CD1c-positive myeloid dendritic cell (primary cell): ENCODE measurements at regions not wholly inside any gene's neighbourhood (a gene's known extent, or its start where the extent isn't known, plus 50 kb on each side); places are given as distances from the start of the nearest gene placed in this dataset.
"Not testable (repeated sequence)": the region's sequence is repeated elsewhere in the genome, so short reads cannot be mapped to it uniquely, and the experiment has no call there.

Source experiments
- DNase-seq: peaks from one replicate; pipeline ENCODE4 v3.0.0-alpha.2; 2016; ENCODE audit errors: extremely low spot score

DNA sequence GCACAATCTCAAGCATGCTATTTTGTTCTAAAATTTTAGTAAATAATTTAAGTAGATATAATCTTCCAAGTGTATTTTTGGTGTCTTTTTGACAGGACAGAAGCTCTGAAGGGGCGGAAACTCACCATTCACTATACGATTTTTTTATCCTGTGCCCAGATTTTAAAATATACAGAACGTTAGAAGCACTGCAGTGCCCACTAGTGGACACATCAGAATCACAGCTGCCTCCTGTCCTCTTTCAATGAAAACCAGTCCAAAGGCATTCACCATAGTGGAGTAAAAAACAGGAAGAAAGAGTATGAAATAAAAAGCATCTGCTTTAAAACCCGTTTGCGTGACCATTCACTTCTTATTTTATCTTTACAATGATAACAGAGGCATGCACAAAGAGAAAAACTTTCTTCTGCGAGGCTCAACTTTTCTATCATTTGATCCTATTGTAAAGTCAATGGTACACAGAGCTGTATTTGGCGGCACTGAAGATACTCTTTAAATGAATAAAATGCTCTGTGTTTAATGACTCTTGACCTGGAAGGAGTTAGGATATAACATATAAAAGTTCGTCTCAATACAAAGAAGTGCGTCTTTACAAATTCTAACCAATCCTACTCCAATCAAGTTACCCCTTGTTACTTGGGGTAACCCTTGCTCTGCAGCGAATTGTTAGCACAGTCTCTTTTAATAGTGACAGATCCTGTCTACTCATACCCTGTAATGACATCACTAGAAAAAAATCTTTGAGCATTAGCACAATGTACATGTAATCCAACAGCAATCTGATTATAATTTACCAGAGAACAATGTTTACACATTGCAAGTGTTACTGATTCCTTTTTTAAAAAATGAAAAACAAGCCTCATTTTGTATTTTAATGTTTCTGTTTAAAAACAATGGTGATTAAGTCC, 339.8 kb upstream of the PSMD7 start:
- DNase-seq = peak; percentile 56

DNA sequence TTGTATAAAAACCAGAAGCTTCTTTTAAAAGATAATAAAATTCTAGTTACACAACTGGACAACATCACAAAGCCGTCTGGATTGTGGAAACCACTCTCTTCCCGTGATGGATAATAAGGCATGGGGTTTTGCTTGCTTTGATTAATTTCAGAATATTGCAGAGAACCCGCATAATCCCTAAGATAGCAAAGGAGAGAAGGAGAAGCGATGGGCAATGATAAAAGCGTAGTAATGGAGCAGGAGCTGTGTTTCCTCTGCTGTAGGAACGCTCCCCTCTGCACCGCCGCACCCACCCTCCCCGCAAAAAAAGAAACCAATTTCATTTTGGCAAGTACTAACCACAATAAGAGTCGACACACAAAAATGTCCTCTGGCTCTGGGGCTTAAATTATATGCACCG, 340.9 kb upstream of the PSMD7 start:
- no peak for DNase-seq

DNA sequence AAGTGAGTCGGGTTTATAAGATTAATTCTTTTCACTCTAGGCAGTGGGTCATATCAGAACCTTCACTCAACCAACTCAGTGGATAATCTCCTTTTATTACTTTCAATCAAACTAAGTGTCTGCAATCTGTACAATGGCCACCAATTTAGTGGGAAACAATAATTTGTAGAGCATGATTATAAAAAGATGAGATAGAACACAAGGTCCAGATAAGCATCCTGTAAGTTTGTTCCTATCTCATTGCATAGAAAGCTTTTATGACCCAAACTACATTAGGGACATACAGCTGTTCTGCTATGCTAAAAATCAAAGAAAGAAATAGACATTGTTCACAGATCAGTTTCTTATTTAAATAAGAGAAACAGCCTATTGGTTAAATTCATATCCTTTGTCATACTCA, 341.4 kb upstream of the PSMD7 start:
- no peak for DNase-seq

DNA sequence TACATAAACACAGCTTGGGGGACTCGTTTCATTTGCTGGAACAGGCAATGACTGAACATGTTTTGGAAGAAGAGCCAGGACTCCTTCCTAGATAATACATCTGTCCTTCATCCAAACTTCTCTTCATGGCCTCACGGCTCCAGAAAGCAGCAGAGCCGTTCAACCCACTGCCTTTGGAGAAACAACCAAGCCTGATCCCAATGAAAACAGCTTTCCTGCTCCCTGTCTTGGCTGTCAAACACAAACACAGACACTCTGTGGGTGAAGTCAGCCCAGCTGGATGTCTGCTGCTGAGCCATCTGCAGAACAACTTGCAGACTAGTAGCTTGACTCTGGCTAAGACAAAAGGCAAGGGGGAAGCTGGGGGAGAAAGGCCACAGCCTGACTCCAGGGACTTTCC, 345.1 kb upstream of the PSMD7 start:
- no peak for DNase-seq

DNA sequence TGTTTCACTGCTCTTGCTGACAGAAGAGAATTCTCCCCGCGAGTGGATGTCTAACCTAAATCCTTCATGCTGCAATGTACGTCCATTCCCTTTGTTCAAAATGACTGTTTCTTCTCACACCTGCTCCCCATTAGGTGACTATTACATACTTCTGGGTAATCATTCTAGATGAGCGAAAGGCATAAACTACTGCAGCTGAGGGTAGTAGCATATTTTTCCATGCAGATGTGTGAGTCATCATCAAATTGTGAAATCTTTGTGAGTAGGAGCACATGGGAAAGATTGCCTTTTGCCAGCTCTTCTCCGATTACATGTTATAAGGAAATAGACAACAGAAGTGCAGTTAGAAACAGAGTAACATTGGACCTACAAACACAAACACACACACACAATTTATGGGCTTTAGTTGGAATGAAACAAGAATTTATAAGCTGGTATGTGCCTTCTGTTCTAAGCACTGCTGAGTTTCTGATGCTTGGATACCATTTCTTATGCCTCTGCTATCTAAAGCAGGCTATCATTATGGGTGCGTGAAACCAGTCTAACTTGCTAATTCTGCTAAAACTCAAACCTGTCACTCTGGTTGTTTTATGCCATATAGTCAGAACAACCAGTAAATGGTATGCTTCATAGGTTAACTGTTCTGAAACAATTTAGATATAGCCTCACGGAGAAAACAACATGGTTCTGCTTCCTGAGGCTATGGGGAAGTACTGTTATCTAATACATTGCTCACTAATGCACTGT, 346.9 kb upstream of the PSMD7 start:
- DNase-seq = no peak

DNA sequence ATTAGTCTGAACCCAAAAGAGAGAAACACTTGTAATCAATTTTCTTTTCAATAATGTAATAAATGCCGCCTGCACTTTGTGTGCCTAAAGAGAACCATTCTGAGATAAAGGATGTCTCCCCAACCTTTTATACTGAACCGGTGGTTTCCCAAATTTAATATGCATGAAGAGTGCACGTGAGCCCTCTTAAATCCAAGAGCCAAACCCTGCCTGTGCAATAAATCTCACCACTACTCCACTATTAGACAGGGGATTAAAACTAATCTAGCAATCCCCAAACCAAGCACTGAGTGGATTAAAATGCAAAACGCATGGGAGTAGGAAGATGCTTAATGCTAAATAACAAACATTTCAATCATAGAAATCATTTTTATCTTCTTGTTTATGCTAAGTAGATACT, 351.0 kb upstream of the PSMD7 start:
- DNase-seq = no peak

DNA sequence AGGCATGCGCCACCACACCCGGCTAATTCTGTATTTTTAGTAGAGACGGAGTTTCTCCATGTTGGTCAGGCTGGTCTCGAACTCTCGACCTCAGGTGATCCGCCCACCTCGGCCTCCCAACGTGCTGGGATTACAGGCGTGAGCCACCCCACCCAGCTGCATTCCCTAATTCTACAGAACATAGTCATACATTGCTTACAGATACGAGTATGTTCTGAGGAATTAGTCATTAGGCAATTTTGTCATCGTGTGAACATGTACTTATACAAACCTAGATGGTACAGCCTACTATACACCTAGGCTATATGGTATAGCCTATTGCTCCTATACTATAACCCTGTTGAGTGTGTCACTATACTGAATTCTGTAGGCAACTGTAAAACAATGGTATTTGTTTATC, 353.4 kb upstream of the PSMD7 start:
- DNase-seq = not testable (repeated sequence)

DNA sequence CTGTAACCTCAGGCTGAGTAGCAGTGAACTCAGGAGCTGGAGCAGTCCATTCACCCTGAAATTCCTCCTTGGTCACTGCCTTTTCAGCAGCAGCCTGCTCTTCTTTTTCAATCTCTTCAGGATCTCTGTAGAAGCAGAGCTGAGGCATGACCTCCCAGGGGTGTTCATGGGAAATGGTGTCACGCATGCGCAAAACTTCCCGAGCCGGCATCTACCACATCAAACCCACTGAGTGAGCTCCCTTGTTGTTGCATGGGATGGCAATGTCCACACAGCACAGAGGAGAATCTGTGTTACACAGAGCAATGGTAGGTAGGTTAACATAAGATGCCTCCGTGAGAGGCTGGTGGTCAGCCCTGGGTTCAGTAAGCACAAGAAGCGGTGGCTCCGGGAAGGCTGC, 355.8 kb upstream of the PSMD7 start:
- not testable (repeated sequence) for DNase-seq

DNA sequence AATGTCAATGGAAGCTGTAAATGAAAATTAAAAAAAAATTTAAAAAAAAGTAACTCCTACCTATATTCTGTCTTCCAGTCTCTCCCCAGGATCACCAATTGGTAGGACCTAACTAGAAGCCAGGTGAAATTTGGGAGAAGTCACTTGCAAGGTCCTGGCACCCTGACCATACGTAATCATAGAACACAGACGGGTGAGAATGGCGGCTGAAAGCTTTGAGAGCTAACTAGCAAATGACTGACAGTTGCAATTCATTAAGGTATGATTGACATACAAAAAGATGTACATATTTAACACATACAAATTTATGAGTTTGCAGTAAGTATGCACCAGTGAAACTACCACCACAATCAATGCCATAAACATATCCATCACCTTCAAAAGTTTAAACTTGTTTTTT, 372.7 kb upstream of the PSMD7 start:
- no peak for DNase-seq

DNA sequence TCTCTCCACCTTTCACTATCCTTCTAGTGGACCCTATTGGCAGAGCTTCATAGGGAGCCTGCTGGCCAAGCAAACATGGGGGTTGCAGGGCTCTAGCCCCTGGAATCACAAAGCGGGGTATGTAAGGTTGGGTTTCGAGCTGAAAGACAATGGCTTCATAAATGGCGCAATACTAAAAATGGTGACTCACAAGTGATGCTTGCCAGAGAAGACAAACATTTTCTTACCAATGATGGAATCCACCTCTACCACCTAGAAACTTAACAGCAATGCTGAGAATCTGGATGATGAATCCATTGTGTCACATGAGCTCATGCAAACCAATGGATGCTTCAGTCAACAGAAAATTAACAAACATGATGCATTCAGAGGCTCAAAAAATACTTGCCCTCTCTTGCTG, 375.3 kb upstream of the PSMD7 start:
- no peak for DNase-seq

DNA sequence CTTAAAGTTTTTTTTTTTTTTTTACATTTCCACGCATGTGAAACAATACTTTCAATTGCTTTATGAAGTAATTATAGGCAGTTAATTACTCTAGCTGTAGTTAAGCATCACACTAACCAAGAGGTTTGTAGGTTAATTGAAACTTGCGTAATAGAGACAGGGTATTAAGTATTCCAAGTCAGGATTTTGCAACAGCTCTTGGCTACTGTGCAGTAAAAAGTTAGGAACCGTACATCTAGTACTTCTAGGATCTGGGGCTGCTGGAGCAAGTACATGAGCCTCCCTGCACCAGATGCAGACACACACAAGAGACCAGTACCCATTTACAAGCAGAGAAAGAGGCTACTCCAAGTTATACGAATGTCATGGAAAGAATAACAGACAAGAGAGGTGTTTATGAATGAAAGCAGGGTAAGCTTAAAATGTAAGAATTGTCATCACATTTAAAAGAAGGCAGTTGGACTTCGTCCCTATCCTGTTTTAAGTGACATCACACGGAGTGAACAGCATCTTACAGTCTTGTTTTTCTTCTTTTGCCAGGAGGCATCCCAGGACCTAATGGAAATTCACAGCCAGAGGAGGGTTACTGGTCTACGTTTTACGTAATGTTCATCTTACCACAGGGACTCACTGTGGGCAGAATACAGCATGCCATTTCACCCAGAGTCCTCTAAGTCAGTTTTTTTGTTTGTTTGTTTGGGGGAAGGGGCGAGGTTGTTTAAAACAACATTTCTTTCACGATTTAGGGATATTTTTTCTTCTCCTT, 379.6 kb upstream of the PSMD7 start:
- DNase-seq = no peak

DNA sequence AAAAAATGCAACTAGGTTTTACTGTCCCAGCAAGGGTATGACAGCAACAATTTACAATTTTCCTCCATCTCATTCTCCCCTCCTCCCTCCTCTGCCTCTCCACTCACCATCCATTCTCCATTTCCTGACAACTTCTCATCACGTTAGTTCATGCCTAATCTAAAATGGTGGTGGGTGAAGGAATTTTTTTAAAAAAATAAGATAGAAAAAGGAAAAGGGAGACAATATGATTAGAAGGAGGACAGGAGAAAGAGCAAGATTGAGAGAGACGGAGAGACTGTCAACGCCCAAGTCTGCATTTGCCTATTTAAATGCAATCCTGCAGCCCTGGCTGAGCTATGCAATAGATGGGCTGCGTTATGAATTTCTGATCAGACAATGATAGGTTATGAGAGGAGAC, 380.7 kb upstream of the PSMD7 start:
- DNase-seq = no peak

DNA sequence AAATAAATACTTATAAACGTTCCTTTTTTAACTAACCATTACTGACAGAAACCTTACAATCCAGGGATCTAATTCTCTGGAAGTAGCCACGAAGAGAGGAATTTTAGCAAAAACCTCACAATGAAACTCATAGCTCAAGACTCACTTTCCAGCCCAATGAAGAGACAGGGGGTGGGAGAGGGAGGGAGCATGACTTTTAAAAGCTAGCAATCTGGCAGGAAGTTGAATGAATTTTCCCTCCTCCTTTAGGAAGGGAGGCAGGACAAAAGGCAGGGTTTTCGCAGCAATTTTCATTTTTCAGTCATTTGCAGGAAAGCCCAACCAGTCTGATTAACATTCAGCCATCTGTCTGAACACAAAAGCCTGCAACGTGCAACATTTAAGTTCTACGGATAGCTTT, 381.5 kb upstream of the PSMD7 start:
- DNase-seq = no peak

DNA sequence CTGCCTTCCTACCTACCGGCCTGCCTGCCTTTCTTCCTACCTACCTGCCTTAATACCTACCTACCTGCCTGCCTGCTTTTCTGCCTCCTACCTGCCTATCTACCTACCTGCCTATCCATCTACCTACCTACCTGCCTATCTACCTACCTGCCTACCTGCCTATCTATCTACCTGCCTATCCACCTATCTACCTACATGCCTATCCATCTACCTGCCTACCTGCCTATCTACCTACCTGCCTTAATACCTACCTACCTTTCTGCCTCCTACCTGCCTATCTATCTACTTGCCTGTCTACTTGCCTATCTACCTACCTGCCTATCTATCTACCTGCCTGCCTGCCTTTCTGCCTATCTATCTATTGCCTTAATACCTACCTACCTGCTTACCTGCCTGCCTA, 383.8 kb upstream of the PSMD7 start:
- no peak for DNase-seq

DNA sequence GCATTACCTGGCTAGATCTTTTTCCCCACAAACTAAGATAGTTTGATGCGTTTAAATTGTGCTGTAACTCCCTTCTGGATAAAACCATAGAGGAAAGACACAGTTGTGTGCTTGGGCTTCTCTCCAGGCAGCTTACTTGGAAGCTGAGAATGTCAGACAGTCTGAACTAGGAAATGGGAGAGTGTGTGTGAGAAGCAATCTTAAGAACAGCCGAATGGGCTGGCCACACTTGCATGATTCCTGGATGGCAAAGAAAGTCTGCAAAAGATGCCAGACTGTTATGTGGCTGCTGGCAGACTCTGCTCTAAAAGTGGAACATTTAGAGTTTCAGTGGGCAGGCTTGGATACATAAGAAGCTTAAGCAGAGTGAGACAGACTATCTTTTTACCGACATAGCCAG, 384.3 kb upstream of the PSMD7 start:
- no peak for DNase-seq

DNA sequence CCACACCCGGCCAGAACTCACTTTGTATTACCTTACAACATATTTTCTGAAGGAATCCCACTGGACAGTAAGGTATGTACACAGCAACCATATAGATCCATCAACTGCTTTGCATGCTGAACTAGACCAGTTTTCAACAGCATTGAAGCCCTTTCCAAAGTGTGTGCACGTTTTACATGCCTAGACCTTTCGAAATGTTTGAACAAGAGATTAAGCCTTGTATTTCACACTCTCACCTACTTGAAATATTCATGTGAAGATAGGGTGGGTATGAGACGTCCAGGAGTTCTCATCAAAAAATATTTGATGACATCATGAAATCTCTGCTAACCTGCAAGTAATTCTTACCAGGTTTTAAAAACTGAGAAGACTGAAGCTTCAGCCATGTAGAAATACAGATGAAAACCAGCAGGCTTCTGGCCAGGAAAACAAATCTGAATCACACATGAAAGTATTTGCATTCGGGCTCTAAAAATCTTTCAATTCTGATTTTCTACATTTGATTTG, 387.0 kb upstream of the PSMD7 start:
- no peak for DNase-seq

DNA sequence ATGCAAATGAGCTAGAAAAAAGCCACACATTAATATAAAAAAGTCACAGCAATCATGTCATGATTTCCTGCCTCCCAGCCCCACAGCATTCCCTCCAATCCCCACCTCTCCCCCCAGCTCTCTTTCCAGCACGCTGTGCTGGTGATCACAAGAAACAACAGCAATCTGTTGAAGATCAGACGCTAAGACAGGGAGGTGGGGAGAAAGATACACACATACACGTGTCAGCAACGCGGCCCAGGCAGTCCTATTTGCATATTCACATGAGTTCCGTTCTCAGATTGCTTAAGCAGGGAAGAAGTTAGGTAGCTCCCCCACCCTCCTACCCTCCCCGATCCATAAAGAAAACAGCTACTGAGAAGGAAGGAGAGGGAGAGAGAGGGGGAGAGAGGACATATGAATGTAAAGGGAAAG, 405.5 kb upstream of the PSMD7 start:
- DNase-seq = no peak

DNA sequence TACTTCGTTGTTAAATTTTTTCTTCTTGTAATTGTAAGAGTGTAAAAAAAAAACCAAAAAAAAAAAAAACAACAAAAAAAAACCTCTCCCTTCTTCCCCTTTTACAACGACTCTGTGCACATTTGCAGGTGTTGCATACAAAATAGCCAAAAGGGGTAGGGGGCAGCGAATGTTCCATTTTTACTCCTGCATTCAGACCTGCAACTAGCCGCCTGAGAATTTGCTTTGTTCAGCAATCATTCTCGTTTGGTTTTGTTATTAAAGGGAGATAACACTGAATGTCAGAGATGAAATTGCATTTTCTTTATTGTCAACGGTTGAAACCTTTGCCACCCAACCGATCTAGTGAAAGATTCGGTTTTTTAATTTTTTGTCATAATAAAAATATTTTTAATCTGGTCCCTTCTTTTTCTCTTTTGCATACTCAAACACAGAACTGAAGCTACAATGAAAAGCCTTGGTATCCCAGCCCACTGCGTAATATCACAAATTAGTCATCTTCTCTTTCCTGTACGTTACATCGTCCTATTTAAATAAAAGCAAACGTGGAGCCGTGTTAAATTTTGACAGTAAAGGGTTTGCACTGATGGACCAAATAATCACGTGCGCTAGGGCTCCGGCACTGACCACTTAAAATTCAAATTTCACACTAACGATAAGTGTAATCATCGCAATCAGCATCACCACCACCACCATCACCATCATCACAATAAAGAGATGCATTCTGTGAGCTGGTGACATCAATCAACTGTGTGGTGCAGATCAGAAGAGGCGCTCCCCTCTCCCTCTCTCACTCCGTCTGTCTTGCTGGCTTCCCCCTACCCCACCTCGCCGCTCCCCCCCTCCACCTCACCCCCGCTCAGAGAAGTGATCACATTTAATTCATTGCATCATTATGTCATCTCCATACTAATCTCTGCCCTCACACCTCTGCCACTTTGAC, 406.2 kb upstream of the PSMD7 start:
- DNase-seq = no peak

DNA sequence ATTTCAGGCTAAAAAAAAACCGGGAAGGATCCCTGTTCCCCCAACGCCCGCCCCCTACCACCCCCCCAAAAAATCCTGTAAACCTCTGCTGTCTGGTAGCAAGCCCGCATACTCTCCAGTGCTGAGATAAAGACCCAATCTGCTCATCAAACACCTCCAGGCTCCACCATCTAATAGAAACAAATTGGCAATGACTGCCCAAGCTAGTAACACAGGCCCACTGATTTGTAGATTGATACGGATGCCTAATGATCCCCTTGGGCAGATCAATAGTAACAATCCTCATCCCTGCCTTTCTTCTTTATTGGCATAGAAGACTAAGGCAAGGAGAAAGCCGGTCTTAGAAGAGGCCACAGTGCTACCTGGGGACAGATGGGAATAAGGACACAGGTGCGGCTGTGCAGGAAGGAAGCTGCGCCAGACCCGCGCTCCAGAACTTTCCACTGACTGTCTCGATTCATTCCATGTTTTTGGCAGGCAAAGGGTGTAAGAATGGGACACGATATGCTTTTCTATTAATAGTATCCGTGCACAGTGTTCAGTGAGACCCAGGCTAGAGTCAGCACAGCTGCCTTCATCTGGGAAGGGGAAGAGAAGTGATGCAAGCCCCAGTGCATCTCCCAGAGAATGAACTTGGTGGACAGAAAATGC, 407.6 kb upstream of the PSMD7 start:
- DNase-seq = no peak

DNA sequence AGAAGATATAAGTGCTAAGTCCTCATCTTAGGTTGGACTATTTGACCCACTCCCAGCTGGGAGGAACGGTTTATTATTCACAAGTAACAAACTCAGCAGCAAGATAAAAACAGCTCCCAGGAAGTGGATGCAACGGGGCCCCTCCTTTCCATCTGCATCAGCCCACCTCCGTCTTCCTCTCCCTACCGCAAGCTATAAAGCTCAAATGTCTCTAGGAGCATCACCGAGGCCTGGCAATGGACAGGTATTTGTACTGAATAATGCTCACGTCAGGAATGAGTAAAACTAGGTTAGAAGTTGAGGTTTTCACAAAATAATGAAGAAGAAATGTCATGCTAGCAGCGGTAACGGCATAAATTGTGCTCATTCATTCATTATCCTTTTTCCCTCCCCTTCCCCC, 408.7 kb upstream of the PSMD7 start:
- DNase-seq = no peak

DNA sequence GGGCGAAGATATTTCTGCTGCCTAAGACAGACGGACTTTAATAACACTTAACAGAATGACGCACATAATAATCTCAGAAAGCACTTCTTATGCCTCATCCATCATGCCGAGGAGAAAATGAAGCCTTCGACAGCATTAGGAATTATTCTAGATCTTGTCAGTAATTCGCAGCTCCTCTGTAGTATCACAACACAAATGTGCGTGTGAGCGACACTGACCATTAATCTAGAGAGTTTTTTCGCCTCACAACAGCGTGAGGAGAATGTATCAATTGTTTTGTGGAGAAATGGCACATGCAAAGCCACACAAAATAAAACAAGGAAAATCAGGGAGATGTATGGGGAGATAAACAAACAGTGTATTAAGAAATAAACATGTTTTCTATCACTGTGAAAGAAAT, 410.2 kb upstream of the PSMD7 start:
- DNase-seq = no peak
